HepG2 (cell line): ENCODE measurements at regions not wholly inside any gene's neighbourhood (a gene's known extent, or its start where the extent isn't known, plus 50 kb on each side); places are given as distances from the start of the nearest gene placed in this dataset.

Experiments
- ATAC-seq: fragments of 200-7000 bp; cut with Tn5 transposase; 3 replicates; pipeline ENCODE4 v1.9.1; 2020; ENCODE audit warnings: mild to moderate bottlenecking, moderate library complexity
- BruUV-seq: library from RNA; stranded (reverse); fragments of 400-500 nt; replicated peaks from 2 replicates; lab custom pipeline; 2021; lab: Mats Ljungman, UMichigan
- CTCF ChIA-PET: fragments of 300-600 bp; formaldehyde crosslinking; extraction: SDS; loops from one replicate; lab custom pipeline; 2021; ENCODE audit warnings: low total read pairs, inconsistent platforms, low intra/inter-chr PET ratio; lab: Yijun Ruan, JAX
- POLR2A ChIA-PET: fragments of 350-600 bp; sonication (Branson Sonifier 250); formaldehyde crosslinking; loops from one replicate; lab custom pipeline; 2020; ENCODE audit warnings: antibody characterized with exemption, inconsistent platforms; lab: Yijun Ruan, JAX
- DNase-seq: peaks from one replicate; pipeline ENCODE4 v3.0.0-alpha.2; 2015; ENCODE audit warnings: low spot score
- FAIRE-seq: peaks from 3 replicates; lab custom pipeline; 2011; peaks lifted over from hg19 to GRCh38; lab: Jason Lieb, UNC
- H2AFZ ChIP-seq: one replicate; pipeline ENCODE4 v1.6.1; 2011; ENCODE audit warnings: low read length, inconsistent platforms
- H3K27ac ChIP-seq: fragments of 300-600 bp; 3 replicates; pipeline ENCODE4 v1.8.0; 2011; ENCODE audit warnings: mixed run types, mild to moderate bottlenecking, mixed read lengths, low read length, inconsistent platforms; ENCODE audit not compliant: insufficient read depth; ENCODE audit errors: extremely low read length
- H3K27me3 ChIP-seq, 2 experiments: fragments of 200-600 bp in 1 of 2; 2 replicates in 1 of 2; 3 replicates in 1 of 2; pipeline versions ENCODE4 v1.6.0 to v1.8.0; 2011; ENCODE audit warnings: low read length in 2 of 2, mild to moderate bottlenecking in 2 of 2, moderate library complexity in 2 of 2, inconsistent platforms in 1 of 2; ENCODE audit not compliant: insufficient read depth in 2 of 2, control insufficient read depth in 1 of 2
- H3K36me3 ChIP-seq, 2 experiments: fragments of 200-600 bp in 1 of 2; replicated peaks in 1 of 2; 2 replicates in 1 of 2; 3 replicates in 1 of 2; pipeline versions ENCODE4 v1.5.1 to v1.8.0; 2011; ENCODE audit warnings: low read length in 2 of 2, inconsistent platforms in 1 of 2; ENCODE audit not compliant: insufficient read depth in 2 of 2, control insufficient read depth in 1 of 2
- H3K4me1 ChIP-seq: 2 replicates; pipeline ENCODE4 v1.5.1; 2012; ENCODE audit warnings: low read length, inconsistent platforms; ENCODE audit not compliant: insufficient read depth
- H3K4me2 ChIP-seq: 2 replicates; pipeline ENCODE4 v1.6.0; 2011; ENCODE audit warnings: low read depth, low read length, inconsistent platforms
- H3K4me3 ChIP-seq, 3 experiments: fragments of 200-600 bp in 1 of 3; sonication (generic), shearing (Covaris generic) in 1 of 3; replicated peaks in 1 of 3; 2 replicates each; pipeline ENCODE4 v1.5.1; 2011 to 2016; ENCODE audit warnings: low read length in 3 of 3, inconsistent platforms in 2 of 3, low read depth in 2 of 3, mild to moderate bottlenecking in 2 of 3, control low read depth in 1 of 3, mixed read lengths in 1 of 3; ENCODE audit not compliant: insufficient read depth in 1 of 3
- H3K79me2 ChIP-seq: one replicate; pipeline ENCODE4 v1.6.1; 2011; ENCODE audit warnings: low read length, inconsistent platforms; ENCODE audit not compliant: insufficient read depth
- H3K9ac ChIP-seq: 2 replicates; pipeline ENCODE4 v1.6.0; 2011; ENCODE audit warnings: mild to moderate bottlenecking, low read depth, low read length, inconsistent platforms; ENCODE audit not compliant: insufficient read depth
- H3K9me3 ChIP-seq: 2 replicates; pipeline ENCODE4 v1.5.1; 2012; ENCODE audit warnings: mild to moderate bottlenecking, low read length
- H4K20me1 ChIP-seq: 2 replicates; pipeline ENCODE4 v1.6.0; 2011; ENCODE audit warnings: inconsistent platforms, mild to moderate bottlenecking, low read length, moderate library complexity; ENCODE audit not compliant: insufficient read depth
- EHMT2 ChIP-seq: fragments of 200-600 bp; sonication (generic); IDR thresholded peaks from 2 replicates; pipeline ENCODE4 v1.7.0; 2017; ENCODE audit warnings: antibody characterized with exemption, low read depth, low read length, borderline replicate concordance
- IRF2 ChIP-seq: IDR thresholded peaks from 2 replicates; pipeline ENCODE4 v1.6.1; 2018; ENCODE audit warnings: missing genetic modification reagents, missing compliant biosample characterization
- NR2F1 ChIP-seq, 2 experiments: fragments of 450-650 bp in 1 of 2; formaldehyde crosslinking in 1 of 2; IDR thresholded peaks; 2 replicates each; pipeline versions ENCODE4 v1.5.0 to v1.6.1; 2016 to 2020; ENCODE audit warnings: mild to moderate bottlenecking in 1 of 2, missing compliant biosample characterization in 1 of 2, missing genetic modification reagents in 1 of 2, moderate library complexity in 1 of 2
- PLSCR1 ChIP-seq: sonication (generic); formaldehyde crosslinking; IDR thresholded peaks from 2 replicates; pipeline ENCODE4 v1.5.0; 2020; ENCODE audit warnings: missing genetic modification reagents, mild to moderate bottlenecking, borderline replicate concordance
- REXO4 ChIP-seq: sonication (generic); formaldehyde crosslinking; IDR thresholded peaks from 2 replicates; pipeline ENCODE4 v1.8.0; 2022; ENCODE audit warnings: missing genetic modification reagents, mild to moderate bottlenecking, borderline replicate concordance
- RFX5 ChIP-seq: IDR thresholded peaks from 2 replicates; pipeline ENCODE4 v1.6.1; 2011; ENCODE audit warnings: low read depth, low read length, improper control_type of control experiment
- TAF15 ChIP-seq: fragments of 200-400 bp; formaldehyde crosslinking; IDR thresholded peaks from one replicate; pipeline ENCODE4 v1.6.1; 2018; ENCODE audit warnings: mild to moderate bottlenecking, low read depth, low read length; ENCODE audit not compliant: poor library complexity, severe bottlenecking
- ZNF34 ChIP-seq: sonication (generic); formaldehyde crosslinking; IDR thresholded peaks from 2 replicates; pipeline ENCODE4 v1.4.0; 2020; ENCODE audit warnings: mild to moderate bottlenecking, missing genetic modification reagents, borderline replicate concordance
- ZNF383 ChIP-seq: sonication (generic); formaldehyde crosslinking; IDR thresholded peaks from 2 replicates; pipeline ENCODE4 v1.4.0; 2020; ENCODE audit warnings: missing genetic modification reagents, mild to moderate bottlenecking, borderline replicate concordance
- ZNF543 ChIP-seq: sonication (generic); formaldehyde crosslinking; IDR thresholded peaks from 2 replicates; pipeline ENCODE4 v1.4.0; 2020; ENCODE audit warnings: mild to moderate bottlenecking, missing genetic modification reagents
- ZNF572 ChIP-seq: sonication (generic); formaldehyde crosslinking; IDR thresholded peaks from 2 replicates; pipeline ENCODE4 v1.5.1; 2020; ENCODE audit warnings: mild to moderate bottlenecking, missing genetic modification reagents
- ZNF598 ChIP-seq: sonication (generic); formaldehyde crosslinking; IDR thresholded peaks from 2 replicates; pipeline ENCODE4 v1.5.1; 2020; ENCODE audit warnings: mild to moderate bottlenecking, missing genetic modification reagents, borderline replicate concordance
- ZNF709 ChIP-seq: sonication (generic); formaldehyde crosslinking; IDR thresholded peaks from 2 replicates; pipeline ENCODE4 v1.5.0; 2020; ENCODE audit warnings: mild to moderate bottlenecking, missing genetic modification reagents
- WGBS: methylation state at CpG from one replicate; pipeline ENCODE4 v1.1.6; 2017; ENCODE audit warnings: low lambda C conversion rate; 5-methylcytosine and 5-hydroxymethylcytosine counted together
- in situ Hi-C: cut with HindIII; loops from 2 replicates; pipeline ENCODE4 v1.10.0; 2017; ENCODE audit warnings: low pct_unique_long_range_greater_than_20kb; ENCODE audit not compliant: extremely low pct_ligation_motif_present
- intact Hi-C: fragments of 100-400 bp; cut with micrococcal nuclease; formaldehyde crosslinking; loops from one replicate; pipeline ENCODE4 v1.10.0; 2022; ENCODE audit not compliant: unreplicated experiment
- TF ChIP-seq, protein P1 (sequence below): IDR thresholded peaks from 2 replicates; pipeline ENCODE4 v1.6.1; 2016; ENCODE audit warnings: low read depth
- TF ChIP-seq, protein P2 (sequence below), 2 experiments: sonication (generic) in 1 of 2; formaldehyde crosslinking in 1 of 2; IDR thresholded peaks; 2 replicates each; pipeline versions ENCODE4 v1.4.0 to v1.6.1; 2016 to 2020; ENCODE audit warnings: borderline replicate concordance in 1 of 2, low read depth in 1 of 2, mild to moderate bottlenecking in 1 of 2, missing genetic modification reagents in 1 of 2
- TF ChIP-seq, protein P3 (sequence below): sonication (generic); formaldehyde crosslinking; IDR thresholded peaks from 2 replicates; pipeline ENCODE4 v1.4.0; 2020; ENCODE audit warnings: missing genetic modification reagents

DNA sequence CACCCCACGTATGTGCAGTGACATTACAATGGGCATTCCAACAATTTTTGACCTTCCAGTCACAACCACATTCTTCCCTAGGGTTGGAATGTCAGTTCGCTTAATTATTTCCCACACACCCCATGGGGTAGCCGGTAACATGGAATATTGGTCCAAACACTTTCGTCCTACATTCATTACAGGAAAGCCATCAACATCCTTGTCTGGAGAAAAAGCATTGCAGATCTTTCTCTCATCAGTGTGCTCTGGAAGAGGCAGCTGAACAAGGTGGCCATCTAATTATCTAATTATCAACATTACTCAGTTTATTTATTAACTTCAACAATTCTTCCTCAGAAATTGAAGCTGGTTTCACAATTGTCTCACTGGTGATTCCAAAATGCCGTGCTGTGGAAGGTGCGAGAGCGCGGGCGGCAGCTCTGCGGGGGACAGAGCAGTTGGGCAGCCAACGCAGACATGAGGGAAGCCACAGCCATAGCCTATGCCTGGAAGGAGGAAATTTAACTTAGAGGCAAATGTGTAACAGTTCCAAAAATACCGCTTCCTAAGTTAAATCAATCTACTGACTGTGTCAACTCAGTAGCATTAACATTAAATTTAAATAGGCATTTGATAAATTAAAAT lies 1158.9 kb upstream of the EPHA6 start:
- DNase-seq (no peak), ATAC-seq (no peak), FAIRE-seq (no peak)
- 46% methylated on average over 12 of the region's 12 CpGs for WGBS
- intact Hi-C loops (no loop called here), in situ Hi-C loops (no loop called here)
- Histone ChIP-seq H4K20me1 (no peaks in the 10 kb centered on the region), H3K36me3 (no peaks in the 10 kb centered on the region), H3K9me3 (no peaks in the 10 kb centered on the region), H3K4me1 (no peaks in the 10 kb centered on the region), H3K79me2 (no peaks in the 10 kb centered on the region), H3K4me2 (no peak overlapping the region), H3K27ac (no peak overlapping the region), H3K4me3 (no peak overlapping the region), H2AFZ (no peak overlapping the region), H3K9ac (no peak overlapping the region), H3K27me3 (no peaks in the 10 kb centered on the region)
- POLR2A ChIA-PET = no interaction called here
- BruUV-seq = no TSS peak
- CTCF ChIA-PET = no interaction called here
- TF ChIP-seq ZNF572 (no peak), ZNF598 (CRISPR knock-in tag) (no peak), REXO4 (CRISPR knock-in tag) (no peak), RFX5 (no peak), IRF2 (CRISPR knock-in tag) (no peak), TAF15 (no peak), PLSCR1 (CRISPR knock-in tag) (no peak), ZNF34 (no peak), EHMT2 (no peak), ZNF543 (CRISPR knock-in tag) (no peak), NR2F1 (CRISPR knock-in tag; IDR thresholded peaks at IDR 0.05) (no peak), ZNF709 (CRISPR knock-in tag) (no peak), ZNF383 (CRISPR knock-in tag) (no peak)
- TF ChIP-seq, protein P1, sequence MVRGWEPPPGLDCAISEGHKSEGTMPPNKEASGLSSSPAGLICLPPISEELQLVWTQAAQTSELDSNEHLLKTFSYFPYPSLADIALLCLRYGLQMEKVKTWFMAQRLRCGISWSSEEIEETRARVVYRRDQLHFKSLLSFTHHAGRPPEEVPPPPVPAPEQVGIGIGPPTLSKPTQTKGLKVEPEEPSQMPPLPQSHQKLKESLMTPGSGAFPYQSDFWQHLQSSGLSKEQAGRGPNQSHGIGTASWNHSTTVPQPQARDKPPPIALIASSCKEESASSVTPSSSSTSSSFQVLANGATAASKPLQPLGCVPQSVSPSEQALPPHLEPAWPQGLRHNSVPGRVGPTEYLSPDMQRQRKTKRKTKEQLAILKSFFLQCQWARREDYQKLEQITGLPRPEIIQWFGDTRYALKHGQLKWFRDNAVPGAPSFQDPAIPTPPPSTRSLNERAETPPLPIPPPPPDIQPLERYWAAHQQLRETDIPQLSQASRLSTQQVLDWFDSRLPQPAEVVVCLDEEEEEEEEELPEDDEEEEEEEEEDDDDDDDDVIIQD (CRISPR knock-in tag) = no peak
- TF ChIP-seq, protein P2, sequence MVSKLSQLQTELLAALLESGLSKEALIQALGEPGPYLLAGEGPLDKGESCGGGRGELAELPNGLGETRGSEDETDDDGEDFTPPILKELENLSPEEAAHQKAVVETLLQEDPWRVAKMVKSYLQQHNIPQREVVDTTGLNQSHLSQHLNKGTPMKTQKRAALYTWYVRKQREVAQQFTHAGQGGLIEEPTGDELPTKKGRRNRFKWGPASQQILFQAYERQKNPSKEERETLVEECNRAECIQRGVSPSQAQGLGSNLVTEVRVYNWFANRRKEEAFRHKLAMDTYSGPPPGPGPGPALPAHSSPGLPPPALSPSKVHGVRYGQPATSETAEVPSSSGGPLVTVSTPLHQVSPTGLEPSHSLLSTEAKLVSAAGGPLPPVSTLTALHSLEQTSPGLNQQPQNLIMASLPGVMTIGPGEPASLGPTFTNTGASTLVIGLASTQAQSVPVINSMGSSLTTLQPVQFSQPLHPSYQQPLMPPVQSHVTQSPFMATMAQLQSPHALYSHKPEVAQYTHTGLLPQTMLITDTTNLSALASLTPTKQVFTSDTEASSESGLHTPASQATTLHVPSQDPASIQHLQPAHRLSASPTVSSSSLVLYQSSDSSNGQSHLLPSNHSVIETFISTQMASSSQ (IDR thresholded peaks at IDR 0.05; ENCODE audit: low read depth) = no peak
- TF ChIP-seq, protein P2 (CRISPR knock-in tag; IDR thresholded peaks at IDR 0.05; ENCODE audit: borderline replicate concordance) = no peak
- TF ChIP-seq, protein P3, sequence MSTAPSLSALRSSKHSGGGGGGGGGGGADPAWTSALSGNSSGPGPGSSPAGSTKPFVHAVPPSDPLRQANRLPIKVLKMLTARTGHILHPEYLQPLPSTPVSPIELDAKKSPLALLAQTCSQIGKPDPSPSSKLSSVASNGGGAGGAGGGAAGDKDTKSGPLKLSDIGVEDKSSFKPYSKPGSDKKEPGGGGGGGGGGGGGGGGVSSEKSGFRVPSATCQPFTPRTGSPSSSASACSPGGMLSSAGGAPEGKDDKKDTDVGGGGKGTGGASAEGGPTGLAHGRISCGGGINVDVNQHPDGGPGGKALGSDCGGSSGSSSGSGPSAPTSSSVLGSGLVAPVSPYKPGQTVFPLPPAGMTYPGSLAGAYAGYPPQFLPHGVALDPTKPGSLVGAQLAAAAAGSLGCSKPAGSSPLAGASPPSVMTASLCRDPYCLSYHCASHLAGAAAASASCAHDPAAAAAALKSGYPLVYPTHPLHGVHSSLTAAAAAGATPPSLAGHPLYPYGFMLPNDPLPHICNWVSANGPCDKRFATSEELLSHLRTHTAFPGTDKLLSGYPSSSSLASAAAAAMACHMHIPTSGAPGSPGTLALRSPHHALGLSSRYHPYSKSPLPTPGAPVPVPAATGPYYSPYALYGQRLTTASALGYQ = no peak
